ENCODE measurements at regions not wholly inside any gene's neighbourhood (a gene's known extent, or its start where the extent isn't known, plus 50 kb on each side); places are given as distances from the start of the nearest gene placed in this dataset.

DNA sequence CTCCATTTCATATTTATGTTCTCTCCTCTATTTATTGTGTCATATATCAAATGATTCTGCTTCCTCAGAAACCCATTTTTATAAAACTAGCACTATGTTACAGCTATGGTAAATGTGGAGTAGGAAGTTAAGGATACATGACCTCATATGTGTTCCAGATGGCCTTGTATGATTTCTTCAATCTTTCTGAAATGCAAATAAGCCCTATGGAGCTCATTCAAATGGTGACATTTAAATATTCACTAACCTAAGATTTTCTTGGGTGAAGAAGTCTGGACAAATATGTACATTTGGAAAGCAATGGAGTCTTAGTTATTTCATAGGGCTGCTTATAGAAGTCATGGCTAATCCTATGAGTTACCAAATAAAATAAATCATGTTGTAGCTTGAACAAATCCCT, 782.5 kb downstream of the STPG2 start:
- POLR2A ChIA-PET: no interaction called here
- peaks cover 6% of the 10 kb centered on the region for H3K36me3 Mint-ChIP-seq (ENCODE audit: insufficient read depth, unreplicated experiment)
- BruUV-seq (replicated peaks): no TSS peak
- TF ChIP-seq CTCF (IDR thresholded peaks at IDR 0.05; ENCODE audit: insufficient read depth in 1 of 2, low read depth in 1 of 2, low read length in 1 of 2, severe bottlenecking in 1 of 2, unreplicated experiment in 1 of 2): no peak
- H3K27me3 ChIP-seq (replicated peaks; ENCODE audit: control insufficient read depth, insufficient read depth, low read length): no peaks in the 10 kb centered on the region
- intact Hi-C loops (cut with micrococcal nuclease; ENCODE audit: unreplicated experiment): no loop called here
- H3K4me1 ChIP-seq: no peaks in the 10 kb centered on the region
- H3K9me3 ChIP-seq: no peaks in the 10 kb centered on the region
- H3K36me3 ChIP-seq (ENCODE audit: control insufficient read depth, insufficient read depth, low read length): no peaks in the 10 kb centered on the region
- no peak overlapping the region for H3K27ac Mint-ChIP-seq (ENCODE audit: unreplicated experiment)
- no peaks in the 10 kb centered on the region for H3K4me1 Mint-ChIP-seq (ENCODE audit: low read depth, unreplicated experiment)
- peaks cover 10% of the 10 kb centered on the region for H3K9me3 Mint-ChIP-seq (ENCODE audit: unreplicated experiment)
- CTCF ChIA-PET: no interaction called here
- H3K4me3 Mint-ChIP-seq (ENCODE audit: unreplicated experiment): no peak overlapping the region
- no peaks in the 10 kb centered on the region for H3K27me3 Mint-ChIP-seq (ENCODE audit: insufficient read depth, unreplicated experiment)
- H3K4me3 ChIP-seq (ENCODE audit: low read depth, low read length): no peak overlapping the region
- no peak for DNase-seq

DNA sequence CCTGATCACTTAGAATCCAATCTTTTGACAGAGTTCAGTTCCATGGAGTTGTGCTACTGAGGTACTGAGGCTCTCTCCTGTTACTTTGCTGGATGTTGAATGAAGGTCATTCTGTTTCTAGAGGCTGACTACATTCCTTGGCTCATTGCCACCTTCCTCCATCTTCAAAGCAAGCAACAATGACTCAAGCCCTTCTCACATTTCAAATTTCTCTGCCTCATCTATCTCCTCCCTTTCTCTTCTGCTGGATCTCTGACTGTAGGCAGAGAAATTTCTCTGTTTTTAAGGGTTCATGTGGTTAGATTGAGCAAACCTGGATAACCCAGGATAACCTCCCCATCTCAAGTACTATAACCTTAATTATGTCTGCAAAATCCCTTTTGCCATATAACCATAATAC, 775.4 kb downstream of the STPG2 start:
- Mint-ChIP-seq H3K4me1 (ENCODE audit: low read depth, unreplicated experiment) (no peaks in the 10 kb centered on the region), H3K9me3 (ENCODE audit: unreplicated experiment) (peaks cover 8% of the 10 kb centered on the region), H3K36me3 (ENCODE audit: insufficient read depth, unreplicated experiment) (no peaks in the 10 kb centered on the region), H3K4me3 (ENCODE audit: unreplicated experiment) (no peak overlapping the region), H3K27me3 (ENCODE audit: insufficient read depth, unreplicated experiment) (no peaks in the 10 kb centered on the region), H3K27ac (ENCODE audit: unreplicated experiment) (no peak overlapping the region)
- DNase-seq: no peak
- Histone ChIP-seq H3K4me3 (ENCODE audit: low read depth, low read length) (no peak overlapping the region), H3K9me3 (no peaks in the 10 kb centered on the region), H3K36me3 (ENCODE audit: control insufficient read depth, insufficient read depth, low read length) (no peaks in the 10 kb centered on the region), H3K27me3 (replicated peaks; ENCODE audit: control insufficient read depth, insufficient read depth, low read length) (no peaks in the 10 kb centered on the region), H3K4me1 (no peaks in the 10 kb centered on the region)
- ChIA-PET POLR2A (no interaction called here), CTCF (no interaction called here)
- BruUV-seq (replicated peaks): no TSS peak
- intact Hi-C loops (cut with micrococcal nuclease; ENCODE audit: unreplicated experiment): no loop called here
- no peak for TF ChIP-seq CTCF (IDR thresholded peaks at IDR 0.05; ENCODE audit: insufficient read depth in 1 of 2, low read depth in 1 of 2, low read length in 1 of 2, severe bottlenecking in 1 of 2, unreplicated experiment in 1 of 2)

- no peaks in the 10 kb centered on the region for H3K36me3 Mint-ChIP-seq (ENCODE audit: insufficient read depth, unreplicated experiment)
- no peaks in the 10 kb centered on the region for H3K9me3 ChIP-seq
Measured at GRCh38 chr4:97370568-97370967, 772.7 kb downstream of the STPG2 start.

More at GRCh38 chr4:97370568-97370967, 772.7 kb downstream of the STPG2 start:
- no TSS peak for BruUV-seq (replicated peaks)
- intact Hi-C loops (cut with micrococcal nuclease; ENCODE audit: unreplicated experiment): no loop called here
- POLR2A ChIA-PET: no interaction called here
- no peaks in the 10 kb centered on the region for H3K27me3 ChIP-seq (replicated peaks; ENCODE audit: control insufficient read depth, insufficient read depth, low read length)
- no peaks in the 10 kb centered on the region for H3K4me1 Mint-ChIP-seq (ENCODE audit: low read depth, unreplicated experiment)
- peaks cover 12% of the 10 kb centered on the region for H3K9me3 Mint-ChIP-seq (ENCODE audit: unreplicated experiment)
- CTCF ChIA-PET: no interaction called here
- TF ChIP-seq CTCF (IDR thresholded peaks at IDR 0.05; ENCODE audit: insufficient read depth in 1 of 2, low read depth in 1 of 2, low read length in 1 of 2, severe bottlenecking in 1 of 2, unreplicated experiment in 1 of 2): no peak
- no peak overlapping the region for H3K4me3 ChIP-seq (ENCODE audit: low read depth, low read length)
- no peaks in the 10 kb centered on the region for H3K36me3 ChIP-seq (ENCODE audit: control insufficient read depth, insufficient read depth, low read length)
- no peaks in the 10 kb centered on the region for H3K4me1 ChIP-seq
- no peaks in the 10 kb centered on the region for H3K27me3 Mint-ChIP-seq (ENCODE audit: insufficient read depth, unreplicated experiment)
- H3K4me3 Mint-ChIP-seq (ENCODE audit: unreplicated experiment): no peak overlapping the region
- H3K27ac Mint-ChIP-seq (ENCODE audit: unreplicated experiment): no peak overlapping the region
- no peak for DNase-seq
